HK-2 (cell line): ENCODE measurements at regions not wholly inside any gene's neighbourhood (a gene's known extent, or its start where the extent isn't known, plus 50 kb on each side); places are given as distances from the start of the nearest gene placed in this dataset.
"Not testable (repeated sequence)": the region's sequence is repeated elsewhere in the genome, so short reads cannot be mapped to it uniquely, and the experiment has no call there.

Experiments
- DNase-seq: peaks from one replicate; pipeline ENCODE4 v3.0.0-alpha.2; 2018; ENCODE audit not compliant: unreplicated experiment

GRCh38 chr10:36493516-36493880 is 631.9 kb upstream of the ANKRD30A start:
- DNase-seq = no peak

GRCh38 chr10:36492590-36493515 is 632.5 kb upstream of the ANKRD30A start:
- no peak for DNase-seq

- no peak for DNase-seq
Observed at GRCh38 chr10:36491926-36492325, 633.5 kb upstream of the ANKRD30A start.

- no peak for DNase-seq
Observed at GRCh38 chr10:36489611-36490228, 635.7 kb upstream of the ANKRD30A start.

GRCh38 chr10:36489181-36489580 is 636.2 kb upstream of the ANKRD30A start:
- no peak for DNase-seq

- no peak for DNase-seq
Observed at GRCh38 chr10:36488579-36488978, 636.8 kb upstream of the ANKRD30A start.

GRCh38 chr10:36479073-36479472 is 646.3 kb upstream of the ANKRD30A start:
- no peak for DNase-seq

- DNase-seq = no peak
Observed at GRCh38 chr10:36476399-36476798, 649.0 kb upstream of the ANKRD30A start.

- DNase-seq = no peak
Observed at GRCh38 chr10:36475746-36476145, 649.7 kb upstream of the ANKRD30A start.

- DNase-seq = no peak
Observed at GRCh38 chr10:36474456-36474855, 650.9 kb upstream of the ANKRD30A start.

GRCh38 chr10:36473122-36473521 is 652.3 kb upstream of the ANKRD30A start:
- no peak for DNase-seq

GRCh38 chr10:36469585-36469984 is 655.8 kb upstream of the ANKRD30A start:
- no peak for DNase-seq

- DNase-seq = no peak
Observed at GRCh38 chr10:36468620-36469019, 656.8 kb upstream of the ANKRD30A start.

GRCh38 chr10:36465604-36466379 is 659.6 kb upstream of the ANKRD30A start:
- no peak for DNase-seq

GRCh38 chr10:36464291-36464690 is 661.1 kb upstream of the ANKRD30A start:
- no peak for DNase-seq

- no peak for DNase-seq
Observed at GRCh38 chr10:36463390-36463789, 662.0 kb upstream of the ANKRD30A start.

- DNase-seq = no peak
Observed at GRCh38 chr10:36462194-36462593, 663.2 kb upstream of the ANKRD30A start.

- not testable (repeated sequence) for DNase-seq
Observed at GRCh38 chr10:36458437-36458836, 667.0 kb upstream of the ANKRD30A start.

GRCh38 chr10:36457751-36458150 is 667.6 kb upstream of the ANKRD30A start:
- DNase-seq = no peak

- DNase-seq = no peak
Observed at GRCh38 chr10:36455526-36456133, 669.8 kb upstream of the ANKRD30A start.

- no peak for DNase-seq
Observed at GRCh38 chr10:36452851-36453250, 672.5 kb upstream of the ANKRD30A start.

GRCh38 chr10:36451391-36451970 is 673.9 kb upstream of the ANKRD30A start:
- DNase-seq = no peak
